ENCODE measurements at regions not wholly inside any gene's neighbourhood (a gene's known extent, or its start where the extent isn't known, plus 50 kb on each side); places are given as distances from the start of the nearest gene placed in this dataset.
"Not testable (repeated sequence)": the region's sequence is repeated elsewhere in the genome, so short reads cannot be mapped to it uniquely, and the experiment has no call there.

DNA sequence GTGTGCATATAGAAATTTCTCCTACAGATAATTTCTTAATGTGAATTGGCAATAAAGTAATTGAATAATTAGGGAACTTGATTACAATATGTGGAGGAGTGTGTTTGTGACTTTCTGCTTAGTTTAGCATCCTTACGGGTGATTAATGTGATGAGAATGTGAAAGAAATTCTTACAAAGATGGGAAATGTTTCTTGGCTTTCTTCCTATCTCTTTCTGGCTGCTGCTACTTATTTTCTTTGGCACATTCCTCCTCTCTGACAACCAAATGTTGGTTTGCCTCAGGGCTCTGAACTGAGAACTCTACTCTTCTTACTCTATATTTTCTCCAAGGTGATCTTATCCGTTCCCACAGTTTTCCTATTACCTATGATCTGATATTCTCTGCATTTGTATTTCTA is 300.1 kb downstream of the TBC1D4 start:
- ChIA-PET CTCF (no interaction called here), POLR2A (no interaction called here)
- TF ChIP-seq, protein P1, sequence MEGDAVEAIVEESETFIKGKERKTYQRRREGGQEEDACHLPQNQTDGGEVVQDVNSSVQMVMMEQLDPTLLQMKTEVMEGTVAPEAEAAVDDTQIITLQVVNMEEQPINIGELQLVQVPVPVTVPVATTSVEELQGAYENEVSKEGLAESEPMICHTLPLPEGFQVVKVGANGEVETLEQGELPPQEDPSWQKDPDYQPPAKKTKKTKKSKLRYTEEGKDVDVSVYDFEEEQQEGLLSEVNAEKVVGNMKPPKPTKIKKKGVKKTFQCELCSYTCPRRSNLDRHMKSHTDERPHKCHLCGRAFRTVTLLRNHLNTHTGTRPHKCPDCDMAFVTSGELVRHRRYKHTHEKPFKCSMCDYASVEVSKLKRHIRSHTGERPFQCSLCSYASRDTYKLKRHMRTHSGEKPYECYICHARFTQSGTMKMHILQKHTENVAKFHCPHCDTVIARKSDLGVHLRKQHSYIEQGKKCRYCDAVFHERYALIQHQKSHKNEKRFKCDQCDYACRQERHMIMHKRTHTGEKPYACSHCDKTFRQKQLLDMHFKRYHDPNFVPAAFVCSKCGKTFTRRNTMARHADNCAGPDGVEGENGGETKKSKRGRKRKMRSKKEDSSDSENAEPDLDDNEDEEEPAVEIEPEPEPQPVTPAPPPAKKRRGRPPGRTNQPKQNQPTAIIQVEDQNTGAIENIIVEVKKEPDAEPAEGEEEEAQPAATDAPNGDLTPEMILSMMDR (IDR thresholded peaks at IDR 0.05; ENCODE audit: control extremely low read depth, extremely low read depth, low read depth, missing control alignments), result no peak
- DNase-seq (ENCODE audit: extremely low spot score), result no peak

DNA sequence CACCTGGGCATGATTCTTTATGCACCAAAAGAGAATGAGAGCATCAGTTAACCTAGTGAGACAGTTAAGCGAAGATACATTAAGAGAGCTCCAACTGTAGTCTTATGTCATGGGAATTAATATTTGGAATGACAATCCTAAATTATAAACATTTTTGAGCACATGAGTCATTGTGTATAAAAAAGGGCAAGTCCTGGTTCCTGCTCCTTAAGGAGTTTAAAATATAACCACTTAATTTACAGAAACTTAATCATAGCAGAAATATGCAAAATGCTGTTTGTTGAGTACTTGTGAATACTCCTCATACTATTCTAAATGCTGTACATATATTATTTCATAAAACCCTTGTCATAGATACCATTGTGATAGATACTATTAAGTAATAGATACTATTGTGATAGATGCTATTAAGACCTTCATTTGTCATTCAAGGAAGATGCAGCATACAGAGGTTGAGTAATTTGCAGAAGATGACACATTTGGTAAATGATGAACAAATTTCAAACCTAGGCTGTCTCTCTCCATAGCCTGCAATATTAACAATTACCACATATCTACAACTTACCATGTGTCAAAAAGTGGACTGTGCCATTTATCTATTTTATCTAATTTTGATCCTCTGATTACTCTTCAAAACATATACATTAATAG is 301.0 kb downstream of the TBC1D4 start:
- TF ChIP-seq, protein P1 (IDR thresholded peaks at IDR 0.05; ENCODE audit: control extremely low read depth, extremely low read depth, low read depth, missing control alignments), result no peak
- CTCF ChIA-PET, result no interaction called here
- POLR2A ChIA-PET, result no interaction called here
- DNase-seq (ENCODE audit: extremely low spot score), result no peak

DNA sequence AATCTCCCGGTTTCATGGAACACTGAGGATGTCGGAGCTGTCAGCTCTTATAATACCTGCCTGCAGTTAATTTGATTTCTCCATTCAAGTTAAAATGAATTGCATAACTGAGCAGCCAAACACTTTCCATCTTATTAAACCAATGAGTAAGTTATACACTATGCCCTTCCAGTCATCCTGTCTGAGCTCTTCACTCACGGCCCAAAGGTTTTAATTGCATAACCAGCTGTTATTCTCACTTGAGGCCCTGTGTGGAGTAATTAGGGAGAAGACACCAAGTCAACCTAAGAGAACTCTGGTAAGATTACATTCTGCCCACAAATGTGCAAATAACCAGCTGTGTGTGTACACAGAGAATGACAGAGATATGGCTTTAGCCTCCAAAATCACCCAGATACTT is 303.5 kb downstream of the TBC1D4 start:
- DNase-seq (ENCODE audit: extremely low spot score), result no peak
- ChIA-PET POLR2A (no interaction called here), CTCF (interaction anchor here (1.0 to 1.7 kb wide), 3 partner anchors 9 to 41 kb away, joined by 3 to 6 read pairs (median 3); no protein-coding TSS in a partner anchor)
- TF ChIP-seq, protein P1 (IDR thresholded peaks at IDR 0.05; ENCODE audit: control extremely low read depth, extremely low read depth, low read depth, missing control alignments), result no peak

DNA sequence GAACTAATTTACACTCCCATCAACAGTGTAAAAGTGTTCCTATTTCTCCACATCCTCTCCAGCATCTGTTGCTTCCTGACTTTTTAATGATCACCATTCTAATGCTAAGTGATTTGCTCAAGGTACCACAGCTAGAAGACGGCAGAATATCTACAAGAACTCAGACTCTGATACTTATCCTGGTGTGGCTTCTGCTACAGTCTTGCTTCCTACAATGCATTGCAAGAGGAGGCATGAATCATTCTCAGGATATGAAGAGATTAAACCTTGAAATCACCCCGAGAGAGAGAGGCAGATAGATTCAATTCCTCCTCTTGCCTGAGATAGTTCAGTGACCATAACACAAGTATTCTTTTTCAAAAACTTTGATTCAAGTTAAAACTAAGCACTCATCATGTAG is 306.4 kb downstream of the TBC1D4 start:
- ChIA-PET POLR2A (no interaction called here), CTCF (interaction anchor here (1.6 kb wide), 1 partner anchor 10 kb away, joined by 3 read pairs; no protein-coding TSS in a partner anchor)
- TF ChIP-seq, protein P1 (IDR thresholded peaks at IDR 0.05; ENCODE audit: control extremely low read depth, extremely low read depth, low read depth, missing control alignments), result no peak
- no peak for DNase-seq (ENCODE audit: extremely low spot score)

DNA sequence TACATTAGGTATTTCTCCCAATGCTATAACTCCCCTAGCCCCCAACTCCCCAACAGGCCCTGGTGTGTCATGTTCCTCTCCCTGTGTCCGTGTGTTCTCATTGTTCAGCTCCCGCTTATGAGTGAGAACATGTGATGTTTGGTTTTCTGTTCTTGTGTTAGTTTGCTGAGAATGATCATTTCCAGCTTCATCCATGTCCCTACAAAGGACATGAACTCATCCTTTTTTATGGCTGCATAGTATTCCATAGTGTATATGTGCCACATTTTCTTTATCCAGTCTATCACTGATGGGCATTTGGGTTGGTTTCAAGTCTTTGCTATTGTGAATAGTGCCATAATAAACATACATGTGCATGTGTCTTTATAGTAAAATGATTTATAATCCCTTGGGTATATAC is 306.9 kb downstream of the TBC1D4 start:
- DNase-seq (ENCODE audit: extremely low spot score); POLR2A ChIA-PET; CTCF ChIA-PET: not testable (repeated sequence)

DNA sequence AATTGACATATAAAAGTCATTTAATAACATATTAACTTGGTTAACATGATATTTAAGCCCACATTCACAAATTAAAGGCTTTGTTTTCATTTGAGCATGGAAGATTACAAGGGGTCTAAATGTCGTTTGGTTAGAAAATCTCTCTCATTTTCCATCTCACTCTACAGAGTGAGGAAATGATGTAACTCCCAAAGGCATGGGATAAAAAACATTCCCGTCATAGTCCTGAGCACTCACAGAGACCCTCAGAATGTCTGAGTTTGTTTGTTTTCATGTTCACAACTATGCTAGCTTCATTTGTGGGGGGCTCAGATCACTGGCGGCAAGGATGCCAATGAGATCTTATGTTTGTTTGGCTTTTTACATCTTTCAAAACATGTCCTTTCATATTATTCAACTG is 307.5 kb downstream of the TBC1D4 start:
- POLR2A ChIA-PET, result no interaction called here
- CTCF ChIA-PET, result no interaction called here
- TF ChIP-seq, protein P1 (IDR thresholded peaks at IDR 0.05; ENCODE audit: control extremely low read depth, extremely low read depth, low read depth, missing control alignments), result no peak
- no peak for DNase-seq (ENCODE audit: extremely low spot score)

DNA sequence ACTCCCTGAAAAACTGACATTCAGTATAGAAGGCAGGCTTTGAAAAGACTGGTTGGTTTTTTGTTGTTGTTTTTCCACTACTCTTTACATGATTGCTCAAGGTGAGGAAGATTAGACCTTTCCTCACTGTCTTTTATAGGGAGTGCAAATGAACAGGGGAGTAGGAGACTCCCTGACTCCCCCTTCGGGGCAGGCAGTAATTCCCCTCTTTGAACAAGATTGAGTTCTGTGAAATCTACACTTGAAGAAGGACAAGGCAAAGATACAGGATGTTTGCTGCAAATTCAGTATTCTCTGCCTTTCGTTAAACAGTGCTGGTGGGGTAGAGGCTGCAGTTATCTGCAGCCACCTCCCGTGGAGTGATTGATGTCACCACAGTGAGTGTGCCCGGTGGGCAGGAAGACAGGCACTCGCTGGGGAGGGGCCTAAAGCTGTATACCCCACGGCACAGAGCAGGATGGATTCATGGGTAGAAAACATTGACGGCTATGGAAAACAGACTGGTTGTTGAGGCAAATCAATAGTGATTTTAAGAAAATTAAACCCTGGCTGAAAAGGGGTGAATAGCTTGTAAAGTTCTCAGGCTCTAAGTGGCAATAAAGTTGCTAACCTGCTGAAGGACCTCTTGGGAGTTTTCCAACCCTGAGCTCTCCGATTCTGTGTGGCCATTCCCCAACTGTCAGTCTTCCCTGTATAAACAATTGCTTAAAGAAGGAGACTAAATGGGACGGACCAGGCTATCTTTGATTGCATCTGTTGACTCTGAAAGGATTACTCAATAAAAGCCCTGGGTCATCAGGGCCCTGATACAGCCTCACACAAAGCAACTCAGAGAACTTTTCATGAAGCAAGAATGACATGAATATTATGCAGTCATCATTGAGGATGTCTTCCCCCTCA is 308.3 kb downstream of the TBC1D4 start:
- POLR2A ChIA-PET, result no interaction called here
- TF ChIP-seq, protein P1 (IDR thresholded peaks at IDR 0.05; ENCODE audit: control extremely low read depth, extremely low read depth, low read depth, missing control alignments), result no peak
- CTCF ChIA-PET, result no interaction called here
- DNase-seq (ENCODE audit: extremely low spot score), result no peak

Data from GM10248 (cell line).